ENCODE measurements at regions not wholly inside any gene's neighbourhood (a gene's known extent, or its start where the extent isn't known, plus 50 kb on each side); places are given as distances from the start of the nearest gene placed in this dataset.
"Not testable (repeated sequence)": the region's sequence is repeated elsewhere in the genome, so short reads cannot be mapped to it uniquely, and the experiment has no call there.

DNA sequence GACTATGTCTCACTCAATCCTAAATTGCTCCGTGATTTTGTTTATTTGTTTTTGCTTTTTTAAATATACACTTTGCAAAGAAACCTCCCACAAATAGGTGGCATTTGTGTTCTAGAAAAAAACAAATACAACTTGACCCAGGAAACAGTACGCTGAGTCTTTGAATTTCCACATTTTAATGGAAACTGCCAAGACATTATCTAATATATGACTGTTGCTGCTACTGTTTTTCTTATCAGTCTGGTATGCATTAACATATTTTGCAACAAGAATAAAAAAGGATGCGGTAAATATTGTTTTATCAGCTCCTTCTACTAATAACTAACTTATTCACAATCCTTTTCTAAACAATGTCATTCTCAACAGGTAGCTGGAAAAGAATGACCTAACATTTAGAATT is 187.4 kb downstream of the LRIG3 start:
- no peak overlapping the region for H3K4me3 ChIP-seq (ENCODE audit: control insufficient read depth, low read depth, low read length)
- TF ChIP-seq, protein P1, sequence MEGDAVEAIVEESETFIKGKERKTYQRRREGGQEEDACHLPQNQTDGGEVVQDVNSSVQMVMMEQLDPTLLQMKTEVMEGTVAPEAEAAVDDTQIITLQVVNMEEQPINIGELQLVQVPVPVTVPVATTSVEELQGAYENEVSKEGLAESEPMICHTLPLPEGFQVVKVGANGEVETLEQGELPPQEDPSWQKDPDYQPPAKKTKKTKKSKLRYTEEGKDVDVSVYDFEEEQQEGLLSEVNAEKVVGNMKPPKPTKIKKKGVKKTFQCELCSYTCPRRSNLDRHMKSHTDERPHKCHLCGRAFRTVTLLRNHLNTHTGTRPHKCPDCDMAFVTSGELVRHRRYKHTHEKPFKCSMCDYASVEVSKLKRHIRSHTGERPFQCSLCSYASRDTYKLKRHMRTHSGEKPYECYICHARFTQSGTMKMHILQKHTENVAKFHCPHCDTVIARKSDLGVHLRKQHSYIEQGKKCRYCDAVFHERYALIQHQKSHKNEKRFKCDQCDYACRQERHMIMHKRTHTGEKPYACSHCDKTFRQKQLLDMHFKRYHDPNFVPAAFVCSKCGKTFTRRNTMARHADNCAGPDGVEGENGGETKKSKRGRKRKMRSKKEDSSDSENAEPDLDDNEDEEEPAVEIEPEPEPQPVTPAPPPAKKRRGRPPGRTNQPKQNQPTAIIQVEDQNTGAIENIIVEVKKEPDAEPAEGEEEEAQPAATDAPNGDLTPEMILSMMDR (conservative IDR thresholded peaks at IDR 0.05; ENCODE audit: control insufficient read depth, insufficient read depth, low read depth, low read length), result no peak
- DNase-seq (ENCODE audit: low read depth), result no peak

DNA sequence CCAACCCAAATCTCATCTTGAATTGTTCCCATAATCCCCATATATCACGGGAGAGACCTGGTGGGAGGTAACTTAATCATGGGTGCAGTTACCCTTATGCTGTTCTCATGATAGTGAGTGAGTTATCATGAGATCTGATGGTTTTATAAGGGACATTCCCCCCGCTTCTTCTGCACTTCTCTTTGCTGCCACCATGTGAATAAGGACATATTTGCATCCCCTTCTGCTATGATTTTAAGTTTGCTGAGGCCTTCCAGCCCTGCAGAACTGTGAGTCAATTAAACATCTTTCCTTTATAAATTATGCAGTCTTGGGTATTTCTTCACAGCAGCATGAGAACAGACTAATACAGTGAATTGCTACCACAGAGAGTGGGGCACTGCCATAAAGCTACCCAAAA is 179.1 kb downstream of the LRIG3 start:
- no peak overlapping the region for H3K4me3 ChIP-seq (ENCODE audit: control insufficient read depth, low read depth, low read length)
- DNase-seq (ENCODE audit: low read depth), result peak; percentile 20
- TF ChIP-seq, protein P1 (conservative IDR thresholded peaks at IDR 0.05; ENCODE audit: control insufficient read depth, insufficient read depth, low read depth, low read length), result no peak

DNA sequence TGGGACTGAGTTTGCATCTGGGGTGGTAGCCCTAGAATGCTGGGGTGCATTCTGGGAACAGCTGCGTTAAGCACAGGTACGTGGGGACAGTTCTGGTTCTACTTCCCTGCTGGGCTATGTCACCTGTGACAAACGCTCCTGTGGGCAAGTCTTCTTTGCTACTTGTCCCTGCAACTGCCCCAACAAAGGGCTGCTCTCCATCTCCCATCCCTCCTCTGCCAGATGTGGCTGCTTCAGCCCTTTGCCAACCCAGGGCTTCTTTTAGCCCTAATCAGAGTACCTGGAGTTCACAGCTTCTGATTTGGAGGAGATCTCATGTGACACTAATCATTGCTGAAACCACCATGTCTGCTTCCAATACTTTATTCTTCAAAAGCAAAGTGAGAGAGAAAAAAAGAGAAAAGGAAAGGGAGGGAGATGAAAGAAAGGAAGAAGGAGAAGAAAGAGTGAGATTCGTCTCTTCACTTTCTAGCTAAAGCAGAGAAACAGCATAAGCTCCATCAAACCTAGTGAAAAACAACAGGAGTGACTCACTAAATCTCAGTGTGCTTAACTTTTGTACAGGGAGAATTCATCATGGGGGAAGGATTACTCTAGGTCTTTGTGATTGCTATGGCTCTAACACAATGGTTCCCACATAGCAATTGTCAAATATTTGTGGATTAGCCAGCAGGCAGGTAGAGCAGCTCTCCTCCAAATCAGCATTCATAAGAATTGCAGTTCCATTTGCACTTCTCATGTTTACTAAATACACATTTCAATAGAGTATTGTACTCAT is 174.8 kb downstream of the LRIG3 start:
- TF ChIP-seq, protein P1 (conservative IDR thresholded peaks at IDR 0.05; ENCODE audit: control insufficient read depth, insufficient read depth, low read depth, low read length), result no peak
- DNase-seq (ENCODE audit: low read depth), result peak; percentile 56
- H3K4me3 ChIP-seq (ENCODE audit: control insufficient read depth, low read depth, low read length), result no peak overlapping the region

DNA sequence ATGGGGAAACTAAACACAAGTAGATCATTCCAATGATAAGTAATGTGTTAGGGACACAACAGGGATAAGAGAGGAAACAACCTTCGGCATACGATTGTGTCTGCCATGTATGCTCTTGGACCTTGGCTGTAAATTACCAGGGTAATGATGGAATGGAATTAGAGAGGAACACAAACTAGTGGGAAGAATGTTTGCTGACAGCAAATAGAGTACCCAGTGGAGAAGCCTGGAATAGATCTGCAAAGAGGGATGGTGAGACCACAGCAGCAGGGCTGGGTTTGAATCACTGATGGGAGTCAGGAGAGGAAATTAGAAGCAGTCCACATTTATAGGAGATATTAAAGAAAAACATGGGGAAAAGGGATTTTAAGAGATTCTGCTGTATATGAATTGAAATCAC is 172.8 kb downstream of the LRIG3 start:
- TF ChIP-seq, protein P1 (conservative IDR thresholded peaks at IDR 0.05; ENCODE audit: control insufficient read depth, insufficient read depth, low read depth, low read length), result no peak
- H3K4me3 ChIP-seq (ENCODE audit: control insufficient read depth, low read depth, low read length), result no peak overlapping the region
- DNase-seq (ENCODE audit: low read depth), result no peak

DNA sequence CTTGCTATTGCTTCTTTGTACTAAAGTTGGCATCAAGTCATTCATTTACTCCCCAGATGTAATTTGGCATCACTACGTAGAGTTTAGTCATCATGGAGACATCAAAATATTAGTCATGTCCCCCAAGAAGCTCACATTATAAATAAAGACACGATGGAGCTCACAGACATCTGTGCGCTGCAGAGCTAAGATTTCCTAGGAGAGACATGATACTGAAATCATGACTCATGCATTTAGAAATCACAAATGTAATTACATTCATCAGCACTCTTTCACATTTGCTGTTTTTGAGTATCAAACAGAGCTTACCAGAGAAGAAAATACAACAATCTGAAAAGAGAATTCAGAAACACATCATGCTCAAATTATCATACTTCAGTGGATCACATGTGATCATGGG is 169.8 kb downstream of the LRIG3 start:
- TF ChIP-seq, protein P1 (conservative IDR thresholded peaks at IDR 0.05; ENCODE audit: control insufficient read depth, insufficient read depth, low read depth, low read length), result no peak
- no peak overlapping the region for H3K4me3 ChIP-seq (ENCODE audit: control insufficient read depth, low read depth, low read length)
- DNase-seq (ENCODE audit: low read depth), result peak; percentile 98

DNA sequence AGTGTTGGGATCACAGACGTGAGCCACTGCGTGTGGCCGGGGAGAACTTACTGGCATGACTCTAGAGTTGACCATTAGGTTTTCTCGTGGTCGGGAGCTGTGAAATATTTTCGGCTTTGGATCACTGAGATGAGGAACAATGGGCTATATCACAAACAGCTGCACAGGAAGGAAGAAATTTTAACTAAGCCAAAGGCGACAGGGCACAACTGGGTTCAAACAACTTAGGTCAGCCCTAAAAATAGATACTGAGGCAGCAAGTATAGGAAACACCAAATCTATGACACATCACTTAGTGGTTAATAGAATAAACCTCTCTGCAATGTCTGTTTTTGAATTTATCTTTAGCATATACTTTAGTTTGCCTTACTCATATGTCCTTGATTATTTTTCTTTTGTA is 162.9 kb downstream of the LRIG3 start:
- no peak overlapping the region for H3K4me3 ChIP-seq (ENCODE audit: control insufficient read depth, low read depth, low read length)
- TF ChIP-seq, protein P1 (conservative IDR thresholded peaks at IDR 0.05; ENCODE audit: control insufficient read depth, insufficient read depth, low read depth, low read length), result no peak
- peak; percentile 96 for DNase-seq (ENCODE audit: low read depth)

DNA sequence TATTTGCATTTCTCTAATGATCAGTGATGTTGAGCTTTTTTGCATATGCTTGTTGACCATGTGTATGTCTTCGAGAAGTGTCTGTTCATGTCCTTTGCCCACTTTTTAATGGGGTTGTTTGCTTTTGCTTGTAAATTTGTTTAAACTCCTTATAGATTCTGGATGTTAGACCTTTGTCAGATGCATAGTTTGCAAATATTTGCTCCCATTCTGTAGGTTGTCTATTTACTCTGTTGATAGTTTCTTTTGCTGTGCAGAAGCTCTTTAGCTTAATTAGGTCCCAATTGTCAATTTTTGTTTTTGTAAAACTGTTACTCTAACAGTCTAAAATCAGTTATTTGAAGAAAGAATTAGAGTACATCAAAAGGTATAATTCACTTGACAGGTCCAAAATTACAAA is 160.6 kb downstream of the LRIG3 start:
- not testable (repeated sequence) for DNase-seq (ENCODE audit: low read depth); H3K4me3 ChIP-seq (ENCODE audit: control insufficient read depth, low read depth, low read length)

Measured in fibroblast of mammary gland (primary cell).